HL-60/S4 (cell line): ENCODE measurements at regions not wholly inside any gene's neighbourhood (a gene's known extent, or its start where the extent isn't known, plus 50 kb on each side); places are given as distances from the start of the nearest gene placed in this dataset.
"Not testable (repeated sequence)": the region's sequence is repeated elsewhere in the genome, so short reads cannot be mapped to it uniquely, and the experiment has no call there.

Experiments used
- in situ Hi-C: fragments of 300-500 bp; cut with MboI; formaldehyde crosslinking; loops from 2 replicates; pipeline ENCODE4 v1.14.3; 2022; ENCODE audit warnings: low sequenced_read_pairs

DNA sequence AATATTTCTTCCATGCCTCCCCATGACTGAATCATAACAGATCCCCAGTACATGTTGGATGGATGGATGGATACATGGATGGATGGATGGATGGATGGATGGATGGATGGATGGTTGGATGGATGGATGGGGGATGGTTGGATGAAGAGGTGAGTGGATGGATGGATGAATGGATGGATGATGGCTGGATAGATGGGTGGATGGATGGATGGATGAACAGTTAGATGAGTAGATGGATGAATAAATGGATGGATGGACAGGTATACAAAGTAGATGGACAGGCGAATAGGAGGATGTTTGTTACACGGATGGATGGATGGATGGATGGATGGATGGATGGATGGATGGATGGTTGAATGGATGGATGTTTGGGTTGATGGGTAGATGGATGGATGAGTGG lies 120.0 kb upstream of the HAND1 start:
- in situ Hi-C loops = no loop called here

DNA sequence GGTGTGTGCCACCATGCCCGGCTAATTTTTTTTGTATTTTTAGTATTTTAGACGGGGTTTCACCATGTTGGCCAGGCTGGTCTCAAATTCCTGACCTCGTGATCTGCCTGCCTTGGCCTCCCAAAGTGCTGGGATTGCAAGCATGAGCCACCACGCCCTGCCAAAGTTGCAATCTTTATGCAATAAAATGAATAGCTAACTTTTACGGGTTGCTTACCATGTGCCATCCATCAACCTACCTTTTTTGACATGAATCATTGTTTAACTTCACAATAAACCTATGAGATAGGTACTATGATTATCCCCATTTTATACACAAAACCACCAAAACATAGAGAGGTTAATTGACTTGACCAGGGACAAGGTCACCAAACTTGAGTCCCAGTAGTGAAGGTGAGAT lies 118.8 kb upstream of the HAND1 start:
- in situ Hi-C loops = not testable (repeated sequence)

DNA sequence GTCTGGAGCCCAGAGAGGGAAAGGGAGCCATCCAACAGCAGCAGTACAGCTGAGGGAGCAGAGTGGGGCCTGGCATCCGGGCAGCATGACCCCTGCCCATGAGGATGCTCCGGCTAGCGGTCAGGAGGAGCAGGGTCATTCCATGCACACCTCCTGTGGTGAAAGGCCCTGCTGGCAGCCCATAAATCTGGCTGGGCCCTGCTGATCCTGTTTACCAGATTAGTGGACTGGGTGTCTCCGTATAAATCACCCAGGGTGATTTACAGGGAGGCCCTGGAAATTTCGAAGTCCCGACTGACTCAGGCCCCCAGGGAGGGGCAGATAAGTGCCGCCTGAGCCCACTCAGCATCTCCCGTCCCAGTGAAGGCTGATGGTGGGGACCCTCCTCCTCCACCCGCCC lies 117.6 kb upstream of the HAND1 start:
- in situ Hi-C loops = no loop called here

DNA sequence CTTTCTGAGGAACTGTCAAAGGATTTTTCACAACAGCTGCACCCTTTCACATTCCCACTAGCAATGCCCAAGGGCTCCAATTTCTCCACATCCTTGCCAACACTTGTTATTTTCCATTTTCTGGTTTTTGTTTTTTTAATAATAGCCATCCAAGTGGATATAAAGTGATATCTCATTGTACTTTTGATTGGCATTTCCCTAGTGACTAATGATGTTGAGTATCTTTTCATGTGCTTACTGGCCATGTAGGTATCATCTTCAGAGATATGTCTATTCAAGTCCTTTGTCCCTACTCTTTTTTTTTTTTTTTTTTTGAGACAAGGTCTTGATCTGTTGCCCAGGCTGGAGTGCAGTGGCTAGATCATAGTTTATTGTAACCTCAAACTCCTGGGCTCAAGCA lies 115.8 kb upstream of the HAND1 start:
- in situ Hi-C loops = no loop called here

DNA sequence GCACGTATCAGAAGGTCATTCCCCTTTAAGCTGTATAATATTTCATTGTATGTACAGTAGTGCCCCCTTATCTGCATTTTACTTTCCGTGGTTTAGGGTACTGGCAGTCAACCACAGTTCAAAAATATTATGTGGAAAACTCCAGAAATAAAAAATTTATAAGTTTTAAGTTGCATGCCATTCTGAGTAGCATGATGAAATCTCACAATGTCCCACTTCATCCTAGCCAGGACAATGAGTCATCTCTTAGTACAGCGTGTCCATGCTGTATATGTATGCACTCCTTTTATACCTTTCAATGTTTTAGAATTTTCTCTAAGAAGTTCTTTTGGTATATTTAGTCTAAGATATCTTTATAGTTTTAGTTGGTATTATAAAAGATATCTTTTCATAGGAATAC lies 115.0 kb upstream of the HAND1 start:
- in situ Hi-C loops = no loop called here

DNA sequence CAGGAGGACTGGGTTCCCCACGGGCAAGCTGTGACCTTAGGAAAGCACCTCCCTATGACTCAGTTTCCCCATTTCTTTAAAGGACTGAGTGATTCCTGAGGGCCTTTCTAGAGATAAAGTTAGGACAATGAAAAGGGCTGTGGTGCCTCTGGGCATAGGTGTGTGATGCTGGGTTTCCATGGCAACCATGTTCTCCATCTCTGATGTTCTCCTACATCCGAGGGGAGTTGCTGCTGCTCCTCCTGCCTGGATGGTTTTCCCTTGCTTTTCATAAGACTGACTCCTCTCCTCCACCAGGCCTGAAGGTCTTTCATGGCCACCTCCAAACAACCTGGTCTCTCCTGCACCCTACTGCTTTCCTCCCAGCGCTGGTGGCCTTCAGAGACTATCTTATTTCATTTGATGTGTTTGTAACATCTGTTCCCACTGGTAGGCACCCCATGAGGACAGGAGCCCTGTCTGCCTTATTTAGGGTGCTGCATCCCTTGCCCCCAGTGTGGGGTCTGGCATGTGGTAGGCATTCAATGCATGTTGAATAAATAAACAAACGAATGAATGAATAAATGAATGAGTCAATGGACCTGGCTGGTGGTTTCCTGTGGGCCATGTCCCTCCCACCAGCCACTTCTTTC lies 112.2 kb upstream of the HAND1 start:
- in situ Hi-C loops = no loop called here

DNA sequence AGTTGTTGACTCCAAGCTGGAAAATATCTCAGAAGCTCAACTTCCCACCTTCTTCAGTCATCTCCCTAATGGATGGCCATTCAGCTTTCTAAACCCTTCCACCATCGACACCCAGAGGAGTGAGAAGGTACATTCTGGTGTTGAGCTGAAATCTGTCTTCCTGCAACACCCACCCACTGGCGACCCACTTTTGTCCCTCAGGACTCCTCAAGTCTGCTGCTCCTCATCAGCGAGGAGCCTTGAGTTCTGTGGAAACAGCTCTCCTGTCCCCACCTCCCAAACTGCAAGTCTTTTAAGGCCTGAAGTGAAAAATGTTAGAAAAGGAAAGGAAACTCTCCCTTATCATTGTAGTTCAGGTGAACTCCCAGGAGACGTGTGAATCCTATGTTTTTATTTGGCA lies 111.5 kb upstream of the HAND1 start:
- in situ Hi-C loops = no loop called here

DNA sequence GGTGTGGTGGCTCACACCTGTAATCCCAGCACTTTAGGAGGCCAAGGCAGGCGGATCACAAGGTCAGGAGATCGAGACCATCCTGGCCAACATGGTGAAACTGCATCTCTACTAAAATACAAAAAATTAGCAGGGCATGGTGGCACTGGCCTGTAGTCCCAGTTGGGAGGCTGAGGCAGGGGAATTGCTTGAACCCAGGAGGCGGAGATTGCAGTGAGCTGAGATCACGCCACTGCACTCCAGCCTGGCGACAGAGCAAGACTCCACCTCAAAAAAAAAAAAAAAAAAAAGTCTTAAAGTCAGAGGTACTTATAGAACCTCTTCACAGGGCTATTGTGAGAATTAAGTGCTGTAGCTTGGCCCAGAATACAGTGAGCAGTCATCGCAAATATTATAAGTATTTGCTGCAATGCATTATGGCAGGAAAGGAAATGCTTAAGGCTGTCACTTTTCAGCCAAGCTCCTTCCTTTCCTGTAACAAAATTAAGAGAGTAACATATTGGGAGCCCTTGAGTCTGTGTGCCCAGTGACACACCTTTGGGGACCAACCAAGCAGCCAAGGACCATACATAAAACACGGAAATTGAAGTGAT lies 110.9 kb upstream of the HAND1 start:
- in situ Hi-C loops = not testable (repeated sequence)

DNA sequence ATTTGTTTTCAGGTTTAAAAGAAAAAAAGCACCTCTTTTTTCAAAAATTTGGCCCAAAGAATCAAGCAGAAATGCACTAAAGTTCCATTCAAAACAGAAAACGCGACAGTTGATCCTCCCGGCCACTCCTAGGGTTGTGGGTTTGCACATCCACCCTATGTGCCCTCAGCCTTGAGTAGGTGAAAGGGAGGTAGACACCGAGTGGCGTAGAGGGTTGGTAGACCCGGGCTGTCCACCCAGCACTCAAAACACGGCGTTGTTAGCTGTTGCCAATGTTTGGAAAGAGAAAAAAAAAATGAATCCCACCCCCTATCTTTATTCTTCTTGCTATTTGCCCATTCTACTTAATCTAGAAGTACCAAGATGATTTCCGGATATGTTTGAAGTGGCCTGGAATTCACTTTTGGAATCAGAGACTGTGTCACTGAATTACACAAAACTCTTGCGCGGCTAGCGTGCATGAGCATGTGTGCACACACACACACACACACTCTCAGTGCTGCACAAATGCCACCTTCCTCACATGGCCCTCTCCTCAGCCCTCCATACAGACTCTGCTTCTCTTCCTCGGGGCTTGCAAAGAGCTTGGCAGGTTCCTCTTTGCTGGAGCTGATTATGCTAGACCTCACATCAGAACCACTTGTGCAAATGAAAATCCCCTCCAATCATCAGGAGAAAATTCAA lies 110.2 kb upstream of the HAND1 start:
- in situ Hi-C loops = no loop called here

DNA sequence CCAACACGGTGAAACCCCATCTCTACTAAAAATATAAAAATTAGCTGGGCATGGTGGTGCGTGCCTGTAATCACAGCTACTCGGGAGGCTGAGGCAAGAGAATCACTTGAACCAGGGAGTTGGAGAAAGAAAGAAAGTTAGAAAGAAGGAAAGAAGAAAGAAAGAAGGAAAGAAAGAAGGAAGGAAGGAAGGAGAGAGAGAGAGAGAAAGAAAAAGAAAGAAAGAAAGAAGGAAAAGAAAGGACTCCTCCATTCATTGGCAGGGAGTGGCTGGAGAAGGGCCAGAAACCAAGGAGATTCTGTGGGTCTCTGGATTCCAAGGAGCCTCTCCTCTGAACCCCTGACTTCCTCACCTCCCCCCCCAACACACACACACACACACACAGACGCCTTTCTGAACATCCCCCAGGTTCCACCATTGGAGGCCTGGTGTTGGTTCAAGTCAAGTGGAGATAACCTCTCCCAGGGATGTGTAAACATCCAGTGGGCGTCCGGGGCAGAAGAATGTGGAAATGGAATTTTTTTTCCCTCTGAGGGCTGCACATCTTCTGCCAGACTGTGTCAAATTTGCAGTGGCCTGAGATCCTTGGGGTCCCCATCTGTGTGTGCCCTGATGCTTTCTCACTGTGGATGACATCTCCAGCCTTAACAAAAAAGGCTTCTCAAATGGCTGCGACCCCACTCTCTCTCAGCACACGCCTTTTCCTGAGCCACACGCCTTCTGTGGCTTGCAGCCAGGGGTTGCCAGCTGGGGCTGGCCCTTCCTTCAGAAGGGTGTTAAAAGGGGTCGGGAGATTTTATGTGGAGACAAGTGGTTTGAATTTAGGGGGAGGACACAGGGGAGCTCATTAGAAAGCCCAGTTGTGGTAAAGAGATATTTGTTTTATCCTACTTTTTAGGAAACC lies 109.3 kb upstream of the HAND1 start:
- in situ Hi-C loops = no loop called here

DNA sequence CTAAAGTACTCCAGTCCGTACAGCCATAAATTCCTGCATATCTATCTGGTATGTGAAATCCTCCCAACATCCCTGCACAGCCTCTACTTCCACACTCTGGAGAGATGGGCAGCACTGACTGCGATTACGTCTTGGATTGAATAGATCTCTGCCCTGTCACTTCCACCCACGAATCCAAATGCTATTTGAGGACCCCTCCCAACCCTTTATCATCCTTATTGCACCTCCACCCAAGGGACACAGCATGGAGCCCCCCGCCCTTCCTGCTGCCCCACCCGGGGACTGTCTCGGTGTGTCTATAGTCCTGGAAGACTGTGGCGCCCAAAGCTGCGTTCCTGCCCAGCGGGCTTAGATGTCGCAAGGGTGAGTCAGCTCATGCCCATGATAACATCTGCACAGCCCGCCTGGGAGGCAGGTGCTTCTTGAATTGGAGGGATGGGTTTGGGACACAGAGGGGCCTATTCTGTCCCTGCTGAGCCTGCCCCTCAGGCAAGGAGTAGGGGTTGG lies 105.7 kb upstream of the HAND1 start:
- in situ Hi-C loops = no loop called here

DNA sequence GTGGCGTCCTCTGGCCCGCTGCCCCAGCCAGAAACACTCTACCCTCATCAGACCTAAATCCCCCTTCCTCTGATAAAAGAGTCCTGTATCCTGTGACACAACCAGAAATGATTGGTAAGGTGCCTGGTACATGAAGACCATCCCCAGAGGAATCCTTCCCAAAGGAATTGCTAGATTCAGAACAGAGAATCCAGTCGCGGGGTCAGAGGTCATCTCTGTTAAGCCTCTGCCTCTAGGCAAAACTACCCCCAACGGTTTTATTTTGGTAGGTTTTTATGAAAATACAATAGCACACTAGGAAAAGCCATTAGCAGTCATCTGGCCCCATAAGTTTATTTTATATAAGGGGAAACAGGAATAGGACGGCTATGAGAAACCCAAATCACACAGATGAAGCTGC lies 102.4 kb upstream of the HAND1 start:
- in situ Hi-C loops = no loop called here

DNA sequence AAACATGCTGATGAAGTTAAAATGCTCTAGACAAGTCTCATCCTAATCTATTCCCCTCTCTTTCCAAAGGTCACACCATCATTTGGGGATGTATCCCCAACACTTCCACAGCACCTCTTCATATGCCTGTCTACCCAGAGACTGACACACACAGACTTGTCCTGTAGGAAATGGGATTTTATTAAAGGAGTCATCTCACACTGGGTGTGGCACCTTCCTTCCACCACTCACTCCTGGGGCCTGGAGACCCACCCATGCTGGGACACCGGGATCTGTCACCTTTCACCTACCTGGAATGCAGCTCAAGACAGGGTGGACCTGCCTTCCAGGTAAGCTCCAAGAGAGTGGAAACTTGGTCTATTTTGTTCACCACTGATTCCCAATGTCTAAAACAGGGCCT lies 99.4 kb upstream of the HAND1 start:
- in situ Hi-C loops = no loop called here

DNA sequence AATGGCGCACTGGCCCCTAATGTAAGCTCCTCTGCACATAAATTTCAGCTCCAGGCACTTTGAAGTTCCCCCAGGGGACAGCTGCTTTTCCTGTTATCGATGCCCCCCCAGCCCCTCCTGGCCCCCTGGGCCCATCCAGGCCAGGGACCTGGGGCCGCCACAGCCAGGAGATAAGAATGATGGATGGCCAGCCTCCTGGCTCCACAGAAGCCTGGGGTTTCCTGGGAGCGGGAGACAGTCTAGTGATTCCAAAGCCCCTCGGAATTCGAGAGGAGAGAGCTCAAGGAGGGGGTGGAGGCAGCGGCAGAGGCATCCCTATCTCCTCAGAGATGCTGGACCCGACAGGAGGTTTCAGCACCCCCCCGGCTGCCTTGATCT lies 98.4 kb upstream of the HAND1 start:
- in situ Hi-C loops = no loop called here

DNA sequence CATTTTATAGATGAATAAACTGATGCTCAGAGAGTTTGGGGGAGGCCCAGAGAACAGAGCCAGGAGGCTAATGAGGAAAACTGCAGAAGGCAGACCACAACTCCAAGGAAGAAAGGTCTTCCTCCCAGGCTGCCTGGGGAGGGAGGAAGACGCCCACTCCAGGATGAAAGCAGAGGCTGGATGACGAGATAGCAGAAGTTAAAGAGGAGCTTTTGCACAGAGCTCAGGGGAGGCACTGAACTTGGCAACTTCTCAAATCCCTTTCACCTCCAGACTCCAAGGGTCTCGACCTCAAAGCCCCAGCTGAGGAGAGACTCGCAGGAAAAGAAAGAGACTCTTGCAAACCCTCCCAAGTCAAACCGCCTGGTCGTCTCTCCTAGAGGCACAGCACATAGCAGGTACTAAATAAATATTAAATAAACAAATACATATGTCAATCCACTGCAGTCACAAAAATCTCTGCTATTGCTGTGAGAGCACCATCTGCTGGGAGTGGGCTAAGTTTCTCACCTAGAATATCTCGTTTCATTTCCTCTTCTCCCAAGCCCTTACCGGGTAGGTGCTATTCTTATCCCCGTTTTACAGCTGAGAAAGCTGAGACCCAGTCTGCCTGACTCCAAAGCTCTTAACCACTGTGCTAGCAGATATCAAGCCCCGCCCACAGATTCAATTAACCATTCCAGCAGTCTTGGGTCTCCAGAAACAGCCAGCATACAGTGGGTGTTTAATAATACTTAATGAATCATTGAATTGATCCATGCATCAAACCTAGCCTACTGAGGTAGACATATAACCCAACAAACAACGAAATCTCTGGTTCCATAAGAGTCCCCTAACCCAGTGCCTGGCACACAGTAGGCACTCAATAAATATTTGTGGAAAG lies 97.8 kb upstream of the HAND1 start:
- in situ Hi-C loops = no loop called here

DNA sequence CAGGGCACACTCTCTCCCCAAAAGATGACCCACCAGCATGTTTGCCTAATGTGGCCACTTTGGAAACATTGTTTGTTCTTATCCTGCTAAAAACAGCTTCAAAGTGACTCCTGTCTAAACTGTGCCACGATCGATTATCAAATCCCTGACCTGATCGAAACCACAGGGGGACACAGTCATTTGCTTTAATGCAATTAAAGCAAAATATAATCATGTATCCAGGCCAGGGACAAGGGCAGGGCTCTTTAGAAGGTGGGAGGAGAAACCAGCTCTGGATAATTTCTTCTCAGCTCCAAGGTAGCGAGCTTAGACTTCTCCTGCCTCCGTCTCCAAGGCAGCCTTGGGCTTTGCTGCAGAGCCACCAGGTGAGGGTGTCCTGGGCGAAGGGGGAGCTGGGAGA lies 95.0 kb upstream of the HAND1 start:
- in situ Hi-C loops = no loop called here

DNA sequence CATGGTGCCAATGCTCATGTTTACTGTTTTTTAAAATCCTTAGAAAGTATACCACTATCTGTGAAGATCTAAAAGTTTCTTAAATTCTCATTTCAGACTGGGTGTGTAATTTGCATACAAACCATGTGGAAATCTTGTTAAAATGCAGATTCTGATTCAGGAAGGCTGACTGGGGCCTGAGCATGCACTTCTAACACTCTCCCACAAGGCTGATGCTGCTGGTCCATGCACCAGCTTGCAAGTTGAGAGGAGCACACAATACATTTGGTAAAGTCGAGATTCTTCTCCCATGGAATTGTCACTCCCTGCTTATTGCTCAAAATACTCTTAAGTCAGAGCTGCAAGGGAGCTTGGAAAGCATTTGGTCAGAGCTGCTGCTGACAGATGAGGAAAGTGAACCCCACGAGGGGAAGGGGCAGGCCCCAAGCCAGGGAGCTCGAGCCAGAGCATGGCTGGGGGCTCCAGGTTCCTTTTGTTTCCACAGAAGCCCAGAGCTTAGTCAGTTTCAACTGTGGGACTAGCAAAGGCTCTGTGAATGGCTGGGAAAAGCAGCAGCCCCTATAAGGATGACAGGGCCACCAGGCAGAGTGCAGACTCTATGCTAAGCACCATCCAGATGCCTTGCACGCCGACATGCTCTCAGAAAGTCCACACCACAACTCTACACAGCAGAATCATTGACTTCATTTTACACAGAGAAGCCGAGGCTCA lies 93.5 kb upstream of the HAND1 start:
- in situ Hi-C loops = no loop called here

DNA sequence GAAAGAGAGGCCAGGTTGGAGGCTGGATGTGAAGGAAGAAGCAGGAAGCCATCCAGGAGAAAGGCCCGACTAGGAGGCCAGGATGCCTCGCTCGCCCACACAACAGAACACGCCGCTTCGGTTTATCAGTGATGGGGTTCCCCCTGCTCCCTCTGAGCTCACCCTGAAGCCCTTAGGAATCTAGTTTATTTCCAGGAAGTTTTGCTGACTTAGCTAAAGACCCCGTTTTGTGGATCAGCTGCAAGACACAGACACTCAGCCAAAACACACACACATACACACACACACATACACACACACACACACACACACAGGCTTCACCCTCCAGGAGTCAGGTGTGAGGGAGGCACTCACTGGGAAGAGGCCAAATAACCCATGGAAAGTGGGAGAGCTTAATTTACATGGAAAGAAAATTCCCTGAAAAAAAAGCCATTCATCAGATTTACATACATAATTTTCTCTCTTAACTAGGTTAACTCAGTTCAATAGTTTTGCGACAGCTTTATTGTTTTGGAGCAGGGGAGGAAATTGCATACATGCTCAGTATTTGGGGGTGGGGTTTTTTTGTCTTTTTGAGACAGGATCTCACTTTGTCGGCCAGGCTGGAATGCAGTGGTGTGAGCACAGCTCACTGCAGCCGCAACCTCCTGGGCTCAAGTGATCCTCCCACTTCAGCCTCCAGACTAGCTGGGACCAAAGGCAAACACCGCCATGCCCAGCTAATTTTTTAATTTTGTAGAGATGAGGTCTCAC lies 92.7 kb upstream of the HAND1 start:
- in situ Hi-C loops = no loop called here

DNA sequence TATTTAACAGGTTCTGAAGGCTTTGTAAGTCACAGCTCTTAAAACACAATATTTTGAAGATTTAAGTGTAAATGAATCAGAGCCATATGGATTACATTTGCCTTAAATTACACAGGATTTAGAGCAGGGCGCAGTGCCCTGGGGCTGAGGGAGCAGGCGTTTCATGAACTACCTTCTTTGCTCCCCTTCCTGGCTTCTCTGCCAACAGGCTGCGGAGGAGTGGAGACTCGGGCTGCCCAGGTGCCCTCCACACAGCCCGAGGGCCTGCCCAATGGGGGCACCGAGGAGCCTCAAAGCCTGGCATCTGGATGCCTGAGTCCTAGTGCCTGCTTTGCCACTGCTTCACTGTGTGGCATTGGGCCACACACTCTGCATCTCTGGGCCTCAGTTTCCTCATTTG lies 90.6 kb upstream of the HAND1 start:
- in situ Hi-C loops = no loop called here
